ENCODE measurements at regions not wholly inside any gene's neighbourhood (a gene's known extent, or its start where the extent isn't known, plus 50 kb on each side); places are given as distances from the start of the nearest gene placed in this dataset.

GRCh38 chr6:87995461-87995860, 52.2 kb upstream of the SPACA1 start:
- TF ChIP-seq CTCF (conservative IDR thresholded peaks at IDR 0.05; ENCODE audit: low read depth, low read length), result no peak
- no peak overlapping the region for H3K4me3 ChIP-seq (ENCODE audit: low read length)
- DNase-seq (ENCODE audit: low read depth), result no peak

GRCh38 chr6:87993356-87993755, 54.3 kb upstream of the SPACA1 start:
- TF ChIP-seq CTCF (conservative IDR thresholded peaks at IDR 0.05; ENCODE audit: low read depth, low read length), result no peak
- H3K4me3 ChIP-seq (ENCODE audit: low read length), result no peak overlapping the region
- DNase-seq (ENCODE audit: low read depth), result no peak

GRCh38 chr6:87990871-87991270, 56.8 kb upstream of the SPACA1 start:
- no peak for DNase-seq (ENCODE audit: low read depth)
- no peak for TF ChIP-seq CTCF (conservative IDR thresholded peaks at IDR 0.05; ENCODE audit: low read depth, low read length)

GRCh38 chr6:87982134-87982533, 65.5 kb upstream of the SPACA1 start:
- no peak overlapping the region for H3K4me3 ChIP-seq (ENCODE audit: low read length)
- TF ChIP-seq CTCF (conservative IDR thresholded peaks at IDR 0.05; ENCODE audit: low read depth, low read length), result no peak
- DNase-seq (ENCODE audit: low read depth), result no peak

More at GRCh38 chr6:87990871-87991270, 56.8 kb upstream of the SPACA1 start:
- H3K4me3 ChIP-seq (ENCODE audit: low read length), result no peak overlapping the region

- H3K4me3 ChIP-seq (ENCODE audit: low read length), result no peak overlapping the region
- no peak for DNase-seq (ENCODE audit: low read depth)
- no peak for TF ChIP-seq CTCF (conservative IDR thresholded peaks at IDR 0.05; ENCODE audit: low read depth, low read length)
Observed at GRCh38 chr6:87979737-87980136, 67.9 kb upstream of the SPACA1 start.

- no peak for DNase-seq (ENCODE audit: low read depth)
- H3K4me3 ChIP-seq (ENCODE audit: low read length), result no peak overlapping the region
- no peak for TF ChIP-seq CTCF (conservative IDR thresholded peaks at IDR 0.05; ENCODE audit: low read depth, low read length)
Observed at GRCh38 chr6:87976616-87977015, 71.0 kb upstream of the SPACA1 start.

GRCh38 chr6:87975561-87975960, 72.1 kb upstream of the SPACA1 start:
- DNase-seq (ENCODE audit: low read depth), result no peak
- no peak for TF ChIP-seq CTCF (conservative IDR thresholded peaks at IDR 0.05; ENCODE audit: low read depth, low read length)
- H3K4me3 ChIP-seq (ENCODE audit: low read length), result no peak overlapping the region
